BJ (cell line): ENCODE measurements at regions not wholly inside any gene's neighbourhood (a gene's known extent, or its start where the extent isn't known, plus 50 kb on each side); places are given as distances from the start of the nearest gene placed in this dataset.
"Not testable (repeated sequence)": the region's sequence is repeated elsewhere in the genome, so short reads cannot be mapped to it uniquely, and the experiment has no call there.

Experiments
- CTCF ChIA-PET: fragments of 350-600 bp; formaldehyde crosslinking; extraction: SDS; loops from one replicate; lab custom pipeline; 2021; ENCODE audit warnings: antibody characterized with exemption, inconsistent platforms; lab: Yijun Ruan, JAX
- POLR2A ChIA-PET: fragments of 300-600 bp; sonication (Branson Sonifier 250); formaldehyde crosslinking; extraction: SDS; loops from one replicate; lab custom pipeline; 2021; ENCODE audit warnings: antibody characterized with exemption; lab: Charles Lee
- DNase-seq: peaks from one replicate; pipeline ENCODE4 v3.0.0-alpha.2; 2011; ENCODE audit warnings: low read depth
- H3K27me3 ChIP-seq: 2 replicates; pipeline ENCODE4 v1.6.0; 2011; ENCODE audit warnings: low read length; ENCODE audit not compliant: control insufficient read depth, insufficient read depth
- H3K36me3 ChIP-seq: 2 replicates; pipeline ENCODE4 v1.5.1; 2011; ENCODE audit warnings: low read length; ENCODE audit not compliant: control insufficient read depth, insufficient read depth
- H3K4me3 ChIP-seq: 2 replicates; pipeline ENCODE4 v1.5.1; 2011; ENCODE audit warnings: low read depth, mild to moderate bottlenecking, control low read depth, low read length
- TF ChIP-seq, protein P1 (sequence below): IDR thresholded peaks from 2 replicates; pipeline ENCODE4 v1.5.1; 2011; ENCODE audit warnings: low read depth, mild to moderate bottlenecking, control low read depth, inconsistent platforms, low read length, moderate library complexity; ENCODE audit not compliant: insufficient read depth

DNA sequence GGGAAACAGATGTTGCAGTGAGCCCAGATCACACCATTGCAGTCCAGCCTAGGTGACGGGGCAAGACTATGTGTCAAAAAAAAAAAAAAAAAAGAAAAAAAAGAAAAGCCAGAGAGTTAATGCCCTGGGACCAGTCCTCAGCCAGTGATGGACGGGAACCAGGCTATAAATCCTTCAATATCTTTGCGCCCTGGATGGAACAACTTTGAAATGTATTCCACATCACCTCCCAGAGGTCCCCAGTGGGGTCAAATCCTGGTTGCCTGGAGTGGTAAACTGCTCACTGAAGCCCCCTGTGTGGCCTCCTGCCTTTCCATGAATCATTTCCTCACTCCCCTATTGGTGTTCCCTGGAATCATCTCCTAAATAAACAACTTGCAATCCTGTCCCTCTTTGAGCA, 166.9 kb downstream of the DEFB131A start:
- CTCF ChIA-PET, result no interaction called here
- no peaks in the 10 kb centered on the region for H3K27me3 ChIP-seq
- TF ChIP-seq, protein P1, sequence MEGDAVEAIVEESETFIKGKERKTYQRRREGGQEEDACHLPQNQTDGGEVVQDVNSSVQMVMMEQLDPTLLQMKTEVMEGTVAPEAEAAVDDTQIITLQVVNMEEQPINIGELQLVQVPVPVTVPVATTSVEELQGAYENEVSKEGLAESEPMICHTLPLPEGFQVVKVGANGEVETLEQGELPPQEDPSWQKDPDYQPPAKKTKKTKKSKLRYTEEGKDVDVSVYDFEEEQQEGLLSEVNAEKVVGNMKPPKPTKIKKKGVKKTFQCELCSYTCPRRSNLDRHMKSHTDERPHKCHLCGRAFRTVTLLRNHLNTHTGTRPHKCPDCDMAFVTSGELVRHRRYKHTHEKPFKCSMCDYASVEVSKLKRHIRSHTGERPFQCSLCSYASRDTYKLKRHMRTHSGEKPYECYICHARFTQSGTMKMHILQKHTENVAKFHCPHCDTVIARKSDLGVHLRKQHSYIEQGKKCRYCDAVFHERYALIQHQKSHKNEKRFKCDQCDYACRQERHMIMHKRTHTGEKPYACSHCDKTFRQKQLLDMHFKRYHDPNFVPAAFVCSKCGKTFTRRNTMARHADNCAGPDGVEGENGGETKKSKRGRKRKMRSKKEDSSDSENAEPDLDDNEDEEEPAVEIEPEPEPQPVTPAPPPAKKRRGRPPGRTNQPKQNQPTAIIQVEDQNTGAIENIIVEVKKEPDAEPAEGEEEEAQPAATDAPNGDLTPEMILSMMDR, result no peak
- H3K4me3 ChIP-seq, result no peak overlapping the region
- no peaks in the 10 kb centered on the region for H3K36me3 ChIP-seq
- DNase-seq, result no peak
- POLR2A ChIA-PET, result interaction anchor here (0.7 kb wide), 1 partner anchor 20 kb away, joined by 10 read pairs; no protein-coding TSS in a partner anchor

DNA sequence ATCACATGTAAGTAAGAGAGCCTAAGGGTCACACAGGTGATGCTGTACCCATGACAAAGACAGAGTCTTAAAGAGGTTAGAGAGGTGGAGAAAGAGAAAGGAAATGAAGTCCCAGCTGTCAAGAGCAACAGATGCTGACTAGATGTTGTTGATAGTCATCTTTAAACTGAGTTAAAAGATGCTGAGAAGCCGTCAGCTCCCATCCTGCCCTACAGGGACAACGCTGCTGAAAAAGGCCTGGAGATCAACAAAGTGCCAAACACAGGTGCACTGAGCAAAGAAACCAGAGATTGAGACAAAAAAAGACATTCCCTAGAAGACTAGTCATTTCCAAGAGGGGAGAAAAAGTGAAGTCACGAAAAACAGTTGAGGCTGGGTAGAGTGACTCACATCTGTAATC, 145.0 kb upstream of the DRD5 start:
- DNase-seq, H3K4me3 ChIP-seq, CTCF ChIA-PET, H3K36me3 ChIP-seq, H3K27me3 ChIP-seq, POLR2A ChIA-PET: not testable (repeated sequence)

DNA sequence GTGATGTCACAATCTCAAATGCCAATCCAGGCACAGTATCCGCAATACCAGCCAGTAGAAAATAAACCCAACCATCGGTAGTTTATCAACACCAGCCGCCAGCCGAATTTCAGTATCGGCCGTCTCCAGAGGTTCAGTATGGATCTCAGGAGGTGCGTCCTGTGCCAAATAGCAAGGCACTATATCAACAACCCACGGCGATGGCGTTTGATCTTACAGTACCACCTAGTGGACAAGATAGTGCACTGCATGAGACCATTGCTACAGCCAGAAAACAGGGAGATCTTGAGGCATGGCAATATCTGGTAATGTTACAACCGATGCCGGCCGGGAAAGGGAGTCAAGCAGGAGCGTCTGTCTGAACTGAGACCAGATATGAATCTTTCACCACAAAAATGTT, 121.8 kb upstream of the DRD5 start:
- CTCF ChIA-PET, result not testable (repeated sequence)

DNA sequence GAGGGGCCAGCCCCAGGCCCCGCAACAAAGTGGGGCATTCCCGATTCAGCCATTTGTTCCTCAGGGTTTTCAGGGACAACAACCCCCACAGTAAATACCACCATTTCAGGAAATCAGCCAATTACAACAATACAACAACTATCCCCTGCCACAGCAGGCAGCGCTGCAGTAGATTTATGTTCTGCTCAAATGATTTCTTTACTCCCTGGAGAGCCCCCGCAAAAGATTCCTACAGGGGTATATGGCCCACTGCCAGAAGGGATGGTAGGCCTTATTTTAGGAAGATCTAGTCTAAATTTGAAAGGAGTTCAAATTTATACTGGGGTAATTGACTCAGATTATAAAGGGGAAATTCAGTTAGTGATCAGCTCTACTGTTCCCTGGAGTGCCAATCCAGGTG, 120.5 kb upstream of the DRD5 start:
- POLR2A ChIA-PET, DNase-seq, H3K36me3 ChIP-seq, H3K27me3 ChIP-seq, CTCF ChIA-PET, H3K4me3 ChIP-seq: not testable (repeated sequence)

More for the DNA sequence above, 121.8 kb upstream of the DRD5 start:
- H3K36me3 ChIP-seq, H3K4me3 ChIP-seq, DNase-seq, POLR2A ChIA-PET, H3K27me3 ChIP-seq: not testable (repeated sequence)
- TF ChIP-seq, protein P1, result peak; percentile 32; the same call in 1 of the 2 replicates

DNA sequence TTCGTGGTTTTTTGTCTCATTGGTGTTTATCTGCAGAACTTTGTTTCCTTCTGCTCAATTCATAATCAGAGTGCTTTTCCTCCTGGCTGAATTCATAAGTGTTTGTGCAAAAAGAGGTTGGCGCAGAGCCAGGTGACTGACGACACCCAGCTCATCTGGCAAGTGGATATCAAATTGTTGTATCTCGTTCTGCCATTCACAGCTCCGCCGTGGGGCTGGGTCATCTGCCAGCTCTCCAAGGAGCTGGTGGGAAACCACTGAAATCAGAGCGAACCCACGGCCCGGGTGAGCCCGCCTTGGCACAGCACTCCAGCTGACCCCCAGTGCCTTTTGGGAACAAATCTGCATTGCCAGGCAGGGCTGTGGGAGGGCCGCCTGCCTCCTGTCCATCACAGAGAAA, 110.7 kb upstream of the DRD5 start:
- H3K36me3 ChIP-seq, POLR2A ChIA-PET, H3K4me3 ChIP-seq, CTCF ChIA-PET, H3K27me3 ChIP-seq, DNase-seq: not testable (repeated sequence)

DNA sequence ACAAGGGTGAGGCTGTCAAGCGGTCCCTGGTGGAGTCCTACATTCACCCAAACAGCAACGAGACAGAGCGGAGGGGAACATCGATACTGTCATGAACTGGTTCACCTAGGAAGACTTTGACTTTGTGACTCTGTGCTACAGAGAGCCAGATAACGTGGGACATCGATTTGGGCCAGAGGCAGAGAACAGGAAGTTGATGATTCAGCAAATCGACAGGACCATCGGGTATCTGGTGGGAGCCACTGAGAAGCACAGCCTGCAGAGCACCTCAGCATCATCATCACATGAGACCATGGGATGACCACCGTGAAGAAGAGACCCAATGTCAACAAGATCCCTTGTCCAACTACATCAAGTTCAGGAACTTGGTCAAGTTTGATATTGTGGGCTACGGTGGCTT, 104.1 kb upstream of the DRD5 start:
- H3K27me3 ChIP-seq, DNase-seq, H3K4me3 ChIP-seq, H3K36me3 ChIP-seq, CTCF ChIA-PET, POLR2A ChIA-PET: not testable (repeated sequence)

DNA sequence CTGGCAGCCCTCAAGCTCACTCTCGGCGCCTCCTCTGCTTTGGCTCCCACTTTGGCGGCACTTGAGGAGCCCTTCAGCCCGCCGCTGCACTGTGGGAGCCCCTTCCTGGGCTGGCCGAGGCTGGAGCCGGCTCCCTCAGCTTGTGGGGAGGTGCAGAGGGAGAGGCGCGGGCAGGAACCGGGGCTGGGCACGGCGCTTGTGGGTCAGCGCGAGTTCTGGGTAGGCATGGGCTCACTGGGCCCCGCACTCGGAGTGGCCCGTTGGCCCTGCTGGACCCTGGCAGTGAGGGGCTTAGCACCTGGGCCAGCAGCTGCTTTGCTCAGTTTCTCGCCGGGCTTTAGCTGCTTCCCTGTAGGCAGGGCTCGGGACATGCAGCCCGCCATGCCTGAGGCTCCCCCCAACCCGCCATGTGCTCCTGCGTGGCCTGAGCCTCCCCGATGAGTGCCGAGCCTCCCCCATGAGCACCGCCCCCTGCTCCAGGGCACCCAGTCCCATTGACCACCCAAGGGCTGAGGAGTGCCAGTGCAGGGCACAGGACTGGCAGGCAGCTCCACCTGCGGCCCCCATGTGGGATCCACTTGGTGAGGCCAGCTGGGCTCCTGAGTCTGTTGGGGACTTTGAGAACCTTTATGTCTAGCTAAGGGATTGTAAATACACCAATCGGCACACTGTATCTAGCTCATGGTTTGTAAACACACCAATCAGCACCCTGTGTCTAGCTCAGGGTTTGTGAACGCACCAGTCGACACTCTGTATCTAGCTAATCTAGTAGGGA, 101.5 kb upstream of the DRD5 start:
- Histone ChIP-seq H3K4me3 (no peak overlapping the region), H3K27me3 (no peaks in the 10 kb centered on the region), H3K36me3 (no peaks in the 10 kb centered on the region)
- no peak for DNase-seq
- TF ChIP-seq, protein P1, result no peak
- ChIA-PET POLR2A (no interaction called here), CTCF (no interaction called here)

DNA sequence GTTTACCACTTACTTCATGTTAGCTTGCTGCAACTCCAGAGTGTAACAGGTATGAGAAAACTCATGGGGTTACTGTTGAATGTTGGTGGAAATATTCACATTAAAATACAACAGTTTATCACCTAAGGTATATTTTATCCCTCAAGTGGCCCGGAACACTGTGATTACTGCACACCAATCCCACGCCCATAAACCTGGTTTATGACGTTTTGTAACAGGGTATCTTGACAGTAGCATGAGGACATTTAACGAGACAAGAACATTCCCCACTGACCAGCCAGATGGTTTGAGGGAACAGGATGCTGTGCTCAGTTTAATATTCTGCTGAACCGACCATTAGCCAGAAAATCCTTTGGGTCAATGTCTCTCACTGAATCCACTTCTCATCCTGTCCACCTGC, 98.3 kb upstream of the DRD5 start:
- CTCF ChIA-PET, H3K4me3 ChIP-seq, DNase-seq, POLR2A ChIA-PET, H3K36me3 ChIP-seq, H3K27me3 ChIP-seq: not testable (repeated sequence)

DNA sequence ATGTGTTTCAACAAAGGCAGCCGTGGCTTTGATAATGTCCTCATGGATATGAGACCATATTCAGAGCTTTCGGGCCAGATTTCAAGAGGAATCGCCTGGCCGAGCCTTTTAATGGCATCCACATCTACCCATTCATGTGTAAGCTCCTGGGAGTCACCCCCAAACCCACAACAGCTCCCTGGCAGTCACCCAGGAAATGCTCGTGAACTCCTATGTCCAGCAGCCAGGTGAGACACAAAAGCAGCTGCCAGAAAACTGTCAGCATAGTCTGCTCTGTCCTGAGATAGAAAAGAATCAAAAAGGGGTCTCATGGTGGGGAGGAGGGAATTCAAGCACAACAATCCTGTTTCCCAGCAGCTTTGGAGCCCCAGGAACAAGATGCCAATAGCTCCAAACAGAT, 96.4 kb upstream of the DRD5 start:
- CTCF ChIA-PET, H3K27me3 ChIP-seq, POLR2A ChIA-PET, DNase-seq, H3K4me3 ChIP-seq, H3K36me3 ChIP-seq: not testable (repeated sequence)
